Effector memory CD8-positive, alpha-beta T cell (primary cell): ENCODE measurements at regions not wholly inside any gene's neighbourhood (a gene's known extent, or its start where the extent isn't known, plus 50 kb on each side); places are given as distances from the start of the nearest gene placed in this dataset.

ENCODE experiments used
- ATAC-seq: fragments of 150-1000 bp; cut with Tn5 transposase; replicated peaks from 2 replicates; pipeline ENCODE4 v1.10.0; 2021; ENCODE audit warnings: mild to moderate bottlenecking, moderate library complexity
- DNase-seq, 3 experiments: peaks; one replicate each; pipeline ENCODE4 v3.0.0; 2021
- H3K27ac Mint-ChIP-seq, 2 donors: one replicate each; pipeline ENCODE4 v1.8.0; 2022; ENCODE audit warnings: mild to moderate bottlenecking in 2 of 2, mixed read lengths in 2 of 2, moderate library complexity in 2 of 2
- H3K27me3 Mint-ChIP-seq, 2 donors: one replicate each; pipeline ENCODE4 v1.8.0; 2022; ENCODE audit warnings: mixed read lengths in 2 of 2
- H3K36me3 Mint-ChIP-seq: one replicate; pipeline ENCODE4 v1.8.0; 2022; ENCODE audit warnings: mild to moderate bottlenecking, moderate library complexity, mixed read lengths; ENCODE audit not compliant: insufficient read depth
- H3K4me1 Mint-ChIP-seq, 2 donors: one replicate each; pipeline ENCODE4 v1.8.0; 2022; ENCODE audit warnings: low read depth in 2 of 2, mixed read lengths in 2 of 2
- H3K4me3 Mint-ChIP-seq, 2 donors: one replicate each; pipeline ENCODE4 v1.8.0; 2022; ENCODE audit warnings: mild to moderate bottlenecking in 2 of 2, mixed read lengths in 2 of 2, moderate library complexity in 2 of 2
- H3K9me3 Mint-ChIP-seq, 2 donors: one replicate each; pipeline ENCODE4 v1.8.0; 2022; ENCODE audit warnings: mixed read lengths in 2 of 2

- no peak for DNase-seq
- no peak for ATAC-seq
- Mint-ChIP-seq H3K4me1 (no peaks in the 10 kb centered on the region), H3K36me3 (no peaks in the 10 kb centered on the region), H3K9me3 (no peaks in the 10 kb centered on the region), H3K4me3 (no peak overlapping the region), H3K27me3 (peaks cover 35 to 40% of the 10 kb centered on the region in 2 donors), H3K27ac (no peak overlapping the region)
Observed at GRCh38 chr5:112682621-112683061, 55.0 kb upstream of the APC start.

DNA sequence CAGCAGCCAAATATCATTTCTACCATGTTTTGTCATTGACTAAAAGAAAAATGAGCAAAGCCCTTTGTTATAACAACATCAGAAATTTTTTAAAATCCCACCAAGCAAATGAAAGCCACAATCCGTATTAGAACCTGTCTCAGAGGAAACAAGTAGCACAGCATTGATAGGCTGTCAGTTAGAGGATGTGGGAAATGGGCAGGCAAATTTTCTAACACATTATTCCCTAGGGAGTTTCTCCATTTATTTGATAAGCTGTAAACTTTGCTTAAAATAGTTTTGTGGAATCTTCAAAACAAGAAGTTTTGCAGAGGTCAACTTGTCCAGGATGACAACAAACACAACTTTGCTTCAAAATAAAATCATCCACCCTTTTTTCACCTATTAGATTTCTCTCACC, 53.6 kb upstream of the APC start:
- DNase-seq = no peak
- Mint-ChIP-seq H3K27ac (no peak overlapping the region), H3K4me3 (no peak overlapping the region), H3K27me3 (peaks cover 38 to 40% of the 10 kb centered on the region in 2 donors), H3K4me1 (no peaks in the 10 kb centered on the region), H3K36me3 (no peaks in the 10 kb centered on the region), H3K9me3 (no peaks in the 10 kb centered on the region)
- ATAC-seq = no peak

GRCh38 chr5:112684737-112685136, 52.9 kb upstream of the APC start:
- no peak overlapping the region for H3K27ac Mint-ChIP-seq
- no peaks in the 10 kb centered on the region for H3K36me3 Mint-ChIP-seq
- no peak overlapping the region for H3K4me3 Mint-ChIP-seq
- H3K9me3 Mint-ChIP-seq = no peaks in the 10 kb centered on the region
- peaks cover 35 to 39% of the 10 kb centered on the region in 2 donors for H3K27me3 Mint-ChIP-seq
- H3K4me1 Mint-ChIP-seq = no peaks in the 10 kb centered on the region
- ATAC-seq (no peak), DNase-seq (no peak)

GRCh38 chr5:112685386-112685785, 52.3 kb upstream of the APC start:
- H3K36me3 Mint-ChIP-seq = no peaks in the 10 kb centered on the region
- DNase-seq (no peak), ATAC-seq (no peak)
- no peak overlapping the region for H3K27ac Mint-ChIP-seq
- no peaks in the 10 kb centered on the region for H3K4me1 Mint-ChIP-seq
- H3K4me3 Mint-ChIP-seq = no peak overlapping the region
- no peaks in the 10 kb centered on the region for H3K9me3 Mint-ChIP-seq
- H3K27me3 Mint-ChIP-seq = peaks cover 32 to 35% of the 10 kb centered on the region in 2 donors

- DNase-seq (no peak), ATAC-seq (no peak)
Observed at GRCh38 chr5:112685931-112686330, 51.8 kb upstream of the APC start.

DNA sequence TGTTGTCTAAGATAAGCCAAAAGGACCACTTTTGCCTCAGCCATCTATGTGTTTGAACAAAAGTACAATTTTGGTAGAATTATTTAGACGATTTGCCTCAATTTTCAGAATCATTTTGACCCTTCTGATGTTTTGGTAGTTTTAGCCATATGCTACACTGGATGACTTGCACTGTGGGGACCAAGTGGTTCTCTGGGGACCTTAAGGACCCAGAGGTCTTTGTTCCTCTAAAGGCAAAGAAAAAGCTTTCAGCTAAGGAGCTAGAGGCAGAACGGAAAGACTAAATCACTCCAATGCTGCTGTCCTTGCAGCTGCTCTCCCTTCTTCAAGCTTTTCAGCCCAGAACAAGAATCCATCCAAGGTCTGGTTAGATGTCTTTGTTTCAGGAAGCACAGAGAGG, 51.0 kb upstream of the APC start:
- Mint-ChIP-seq H3K9me3 (no peaks in the 10 kb centered on the region), H3K27me3 (peaks cover 35 to 43% of the 10 kb centered on the region in 2 donors), H3K4me3 (no peak overlapping the region), H3K4me1 (no peaks in the 10 kb centered on the region), H3K36me3 (no peaks in the 10 kb centered on the region), H3K27ac (no peak overlapping the region)
- ATAC-seq (no peak), DNase-seq (no peak)

More at GRCh38 chr5:112685931-112686330, 51.8 kb upstream of the APC start:
- H3K36me3 Mint-ChIP-seq = no peaks in the 10 kb centered on the region
- no peaks in the 10 kb centered on the region for H3K9me3 Mint-ChIP-seq
- no peak overlapping the region for H3K4me3 Mint-ChIP-seq
- no peak overlapping the region for H3K27ac Mint-ChIP-seq
- H3K4me1 Mint-ChIP-seq = no peaks in the 10 kb centered on the region
- peaks cover 30 to 36% of the 10 kb centered on the region in 2 donors for H3K27me3 Mint-ChIP-seq

DNA sequence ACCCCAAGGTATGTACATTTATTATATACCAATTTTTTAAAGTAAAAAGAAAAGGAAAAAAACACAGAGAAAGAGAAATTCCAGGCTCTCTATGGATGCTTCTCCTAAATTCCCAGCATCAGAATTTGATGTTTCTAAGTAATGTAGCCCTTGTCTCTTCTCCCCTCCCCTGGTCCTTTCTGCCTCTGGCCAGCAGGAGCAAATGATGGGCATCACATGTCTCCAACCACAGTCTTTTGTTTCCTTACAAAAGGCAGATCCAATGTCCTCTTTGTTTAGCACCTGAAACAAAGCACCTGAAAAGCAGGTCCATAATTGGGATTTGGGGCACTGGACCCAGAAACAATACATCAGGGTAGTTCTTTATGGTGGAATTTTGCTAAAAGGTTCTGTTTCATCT, 50.4 kb upstream of the APC start:
- no peak for ATAC-seq
- Mint-ChIP-seq H3K4me1 (no peaks in the 10 kb centered on the region), H3K27ac (no peak overlapping the region), H3K4me3 (no peak overlapping the region), H3K9me3 (no peaks in the 10 kb centered on the region), H3K36me3 (no peaks in the 10 kb centered on the region), H3K27me3 (peaks cover 39 to 50% of the 10 kb centered on the region in 2 donors)
- DNase-seq = no peak
